Liver (tissue), 3 donors: ENCODE measurements at regions not wholly inside any gene's neighbourhood (a gene's known extent, or its start where the extent isn't known, plus 50 kb on each side); places are given as distances from the start of the nearest gene placed in this dataset.

ENCODE experiments used
- RAD21 ChIP-seq, 2 donors: IDR thresholded peaks; 2 replicates each; pipeline ENCODE4 v1.6.1; 2016; ENCODE audit warnings: antibody characterized with exemption in 2 of 2, mild to moderate bottlenecking in 2 of 2
- SP1 ChIP-seq: IDR thresholded peaks from 2 replicates; pipeline ENCODE4 v1.6.1; 2018; ENCODE audit warnings: antibody characterized with exemption, mild to moderate bottlenecking
- TAF1 ChIP-seq: conservative IDR thresholded peaks from 2 replicates; pipeline ENCODE4 v1.6.1; 2016; ENCODE audit warnings: antibody characterized with exemption, mild to moderate bottlenecking
- TF ChIP-seq, protein P1 (sequence below): fragments of 150-350 bp; IDR thresholded peaks from 2 replicates; pipeline ENCODE4 v1.5.1; 2017; ENCODE audit warnings: improper control_type of control experiment, low read depth, low read length; ENCODE audit not compliant: missing input control
- donor health status: healthy.
- donor health status: healthy.

DNA sequence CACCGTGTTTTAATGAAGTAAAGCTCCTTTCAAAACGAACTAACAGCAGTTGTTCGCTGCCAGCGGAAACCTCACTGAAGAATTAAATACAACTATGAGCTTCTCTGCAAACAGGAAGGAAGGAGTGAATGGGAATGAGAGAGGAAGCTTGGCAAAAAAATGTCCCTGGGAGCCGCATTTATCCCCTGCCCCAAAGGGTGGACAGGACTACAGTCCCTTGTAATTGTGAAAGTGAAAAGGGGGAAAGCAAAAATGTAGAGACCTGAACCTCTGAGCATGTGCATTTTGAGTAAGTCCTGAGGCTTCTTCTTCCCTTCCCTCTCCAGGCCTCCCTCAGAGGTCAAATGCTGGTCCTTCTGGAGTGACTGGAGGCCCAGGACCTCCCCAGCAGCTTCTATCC lies 53.8 kb upstream of the BMP2K start:
- TF ChIP-seq, protein P1, sequence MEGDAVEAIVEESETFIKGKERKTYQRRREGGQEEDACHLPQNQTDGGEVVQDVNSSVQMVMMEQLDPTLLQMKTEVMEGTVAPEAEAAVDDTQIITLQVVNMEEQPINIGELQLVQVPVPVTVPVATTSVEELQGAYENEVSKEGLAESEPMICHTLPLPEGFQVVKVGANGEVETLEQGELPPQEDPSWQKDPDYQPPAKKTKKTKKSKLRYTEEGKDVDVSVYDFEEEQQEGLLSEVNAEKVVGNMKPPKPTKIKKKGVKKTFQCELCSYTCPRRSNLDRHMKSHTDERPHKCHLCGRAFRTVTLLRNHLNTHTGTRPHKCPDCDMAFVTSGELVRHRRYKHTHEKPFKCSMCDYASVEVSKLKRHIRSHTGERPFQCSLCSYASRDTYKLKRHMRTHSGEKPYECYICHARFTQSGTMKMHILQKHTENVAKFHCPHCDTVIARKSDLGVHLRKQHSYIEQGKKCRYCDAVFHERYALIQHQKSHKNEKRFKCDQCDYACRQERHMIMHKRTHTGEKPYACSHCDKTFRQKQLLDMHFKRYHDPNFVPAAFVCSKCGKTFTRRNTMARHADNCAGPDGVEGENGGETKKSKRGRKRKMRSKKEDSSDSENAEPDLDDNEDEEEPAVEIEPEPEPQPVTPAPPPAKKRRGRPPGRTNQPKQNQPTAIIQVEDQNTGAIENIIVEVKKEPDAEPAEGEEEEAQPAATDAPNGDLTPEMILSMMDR = no peak
- TF ChIP-seq SP1 = no peak
- TF ChIP-seq RAD21 (IDR thresholded peaks at IDR 0.05) = no peak
- TF ChIP-seq TAF1 = no peak
